Panc1 (cell line): ENCODE measurements at regions not wholly inside any gene's neighbourhood (a gene's known extent, or its start where the extent isn't known, plus 50 kb on each side); places are given as distances from the start of the nearest gene placed in this dataset.

Experiments used
- ATAC-seq: fragments of 200-7000 bp; cut with Tn5 transposase; 2 replicates; pipeline ENCODE4 v1.9.1; 2020; ENCODE audit warnings: mild to moderate bottlenecking, moderate library complexity
- BruUV-seq: library from RNA; stranded (reverse); fragments of 400-500 nt; replicated peaks from 2 replicates; lab custom pipeline; 2021; lab: Mats Ljungman, UMichigan
- CTCF ChIA-PET: fragments of 300-600 bp; sonication (Branson Sonifier 250); formaldehyde crosslinking; loops from one replicate; lab custom pipeline; 2022; ENCODE audit warnings: antibody characterized with exemption; lab: Charles Lee
- POLR2A ChIA-PET: fragments of 300-600 bp; sonication (Branson Sonifier 250); formaldehyde crosslinking; loops from one replicate; lab custom pipeline; 2022; ENCODE audit warnings: antibody characterized with exemption; lab: Charles Lee
- DNase-seq: peaks from one replicate; pipeline ENCODE4 v3.0.0-alpha.2; 2010; ENCODE audit warnings: low read depth, low spot score
- H3K27ac ChIP-seq: 2 replicates; pipeline ENCODE4 v1.5.1; 2011; ENCODE audit warnings: mild to moderate bottlenecking, low read length, inconsistent platforms
- H3K27me3 ChIP-seq: fragments of 200-500 bp; sonication (Bioruptor generic); 2 replicates; pipeline ENCODE4 v1.6.0; 2014; ENCODE audit warnings: low read length, inconsistent platforms; ENCODE audit not compliant: control insufficient read depth, insufficient read depth
- H3K36me3 ChIP-seq: fragments of 200-500 bp; sonication (Bioruptor generic); 2 replicates; pipeline ENCODE4 v1.5.1; 2014; ENCODE audit warnings: inconsistent platforms, mild to moderate bottlenecking, low read length, moderate library complexity; ENCODE audit not compliant: control insufficient read depth, insufficient read depth
- H3K4me1 ChIP-seq: 2 replicates; pipeline ENCODE4 v1.5.1; 2011; ENCODE audit warnings: inconsistent platforms, mild to moderate bottlenecking, low read length, moderate library complexity; ENCODE audit not compliant: control insufficient read depth, insufficient read depth
- H3K4me3 ChIP-seq, 2 experiments: 2 replicates each; pipeline ENCODE4 v1.5.1; 2011 to 2012; ENCODE audit warnings: low read depth in 2 of 2, low read length in 2 of 2, mild to moderate bottlenecking in 2 of 2, inconsistent platforms in 1 of 2, moderate library complexity in 1 of 2
- H3K9me3 ChIP-seq: fragments of 200-500 bp; sonication (Bioruptor generic); 2 replicates; pipeline ENCODE4 v1.5.1; 2014; ENCODE audit warnings: low read depth, mild to moderate bottlenecking, inconsistent platforms, low read length, moderate library complexity; ENCODE audit not compliant: control insufficient read depth, insufficient read depth
- POLR2AphosphoS5 ChIP-seq: IDR thresholded peaks from 2 replicates; pipeline ENCODE4 v1.6.1; 2012; ENCODE audit warnings: mild to moderate bottlenecking, low read depth, low read length, moderate library complexity
- REST ChIP-seq, 2 experiments: IDR thresholded peaks; 2 replicates each; pipeline ENCODE4 v1.6.1; 2011 to 2012; ENCODE audit warnings: low read depth in 2 of 2, control low read depth in 1 of 2, low read length in 1 of 2, mild to moderate bottlenecking in 1 of 2, moderate library complexity in 1 of 2; ENCODE audit not compliant: insufficient read depth in 1 of 2
- SIN3A ChIP-seq: IDR thresholded peaks from 2 replicates; pipeline ENCODE4 v1.6.1; 2012; ENCODE audit warnings: low read depth, mild to moderate bottlenecking, low read length, moderate library complexity, borderline replicate concordance; ENCODE audit not compliant: insufficient read depth
- TCF7L2 ChIP-seq: IDR thresholded peaks from 2 replicates; pipeline ENCODE4 v1.6.1; 2011; ENCODE audit warnings: mild to moderate bottlenecking, low read depth, low read length, inconsistent platforms
- in situ Hi-C: cut with HindIII; loops from 2 replicates; pipeline ENCODE4 v1.10.0; 2016; ENCODE audit warnings: low sequenced_read_pairs, low pct_unique_long_range_greater_than_20kb
- intact Hi-C: fragments of 100-400 bp; cut with micrococcal nuclease; formaldehyde crosslinking; loops from one replicate; pipeline ENCODE4 v1.10.0; 2022; ENCODE audit not compliant: unreplicated experiment
- TF ChIP-seq, protein P1 (sequence below): fragments of 450-650 bp; IDR thresholded peaks from 2 replicates; pipeline ENCODE4 v1.5.1; 2017; ENCODE audit warnings: mild to moderate bottlenecking

DNA sequence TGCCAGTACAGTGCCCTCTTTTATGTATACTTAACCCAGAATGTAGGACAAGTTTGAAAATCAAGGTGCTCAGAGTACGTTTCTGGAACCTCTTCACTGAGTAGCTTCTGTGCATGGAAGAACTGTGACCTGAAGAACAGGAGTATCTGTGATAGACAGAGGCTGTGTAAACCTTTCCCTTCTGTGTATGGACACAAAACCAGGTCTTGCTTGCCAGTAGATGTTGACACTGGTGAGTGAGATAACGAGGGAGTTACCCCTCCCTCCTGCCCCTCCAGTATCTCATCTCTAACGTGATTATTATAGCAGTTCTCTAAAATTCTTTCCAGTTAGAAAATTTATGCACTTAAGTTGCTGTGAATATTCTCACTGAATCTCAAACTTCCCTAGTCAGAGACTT, 170.8 kb downstream of the RPL10L start:
- Histone ChIP-seq H3K36me3 (no peaks in the 10 kb centered on the region), H3K4me3 (no peak overlapping the region), H3K27me3 (no peaks in the 10 kb centered on the region), H3K27ac (no peak overlapping the region), H3K4me1 (no peaks in the 10 kb centered on the region), H3K9me3 (no peaks in the 10 kb centered on the region)
- ATAC-seq (no peak), DNase-seq (no peak)
- in situ Hi-C loops (no loop called here), intact Hi-C loops (no loop called here)
- ChIA-PET POLR2A (no interaction called here), CTCF (no interaction called here)
- BruUV-seq = no TSS peak
- TF ChIP-seq TCF7L2 (no peak), POLR2AphosphoS5 (no peak)
- TF ChIP-seq, protein P1, sequence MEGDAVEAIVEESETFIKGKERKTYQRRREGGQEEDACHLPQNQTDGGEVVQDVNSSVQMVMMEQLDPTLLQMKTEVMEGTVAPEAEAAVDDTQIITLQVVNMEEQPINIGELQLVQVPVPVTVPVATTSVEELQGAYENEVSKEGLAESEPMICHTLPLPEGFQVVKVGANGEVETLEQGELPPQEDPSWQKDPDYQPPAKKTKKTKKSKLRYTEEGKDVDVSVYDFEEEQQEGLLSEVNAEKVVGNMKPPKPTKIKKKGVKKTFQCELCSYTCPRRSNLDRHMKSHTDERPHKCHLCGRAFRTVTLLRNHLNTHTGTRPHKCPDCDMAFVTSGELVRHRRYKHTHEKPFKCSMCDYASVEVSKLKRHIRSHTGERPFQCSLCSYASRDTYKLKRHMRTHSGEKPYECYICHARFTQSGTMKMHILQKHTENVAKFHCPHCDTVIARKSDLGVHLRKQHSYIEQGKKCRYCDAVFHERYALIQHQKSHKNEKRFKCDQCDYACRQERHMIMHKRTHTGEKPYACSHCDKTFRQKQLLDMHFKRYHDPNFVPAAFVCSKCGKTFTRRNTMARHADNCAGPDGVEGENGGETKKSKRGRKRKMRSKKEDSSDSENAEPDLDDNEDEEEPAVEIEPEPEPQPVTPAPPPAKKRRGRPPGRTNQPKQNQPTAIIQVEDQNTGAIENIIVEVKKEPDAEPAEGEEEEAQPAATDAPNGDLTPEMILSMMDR = no peak

DNA sequence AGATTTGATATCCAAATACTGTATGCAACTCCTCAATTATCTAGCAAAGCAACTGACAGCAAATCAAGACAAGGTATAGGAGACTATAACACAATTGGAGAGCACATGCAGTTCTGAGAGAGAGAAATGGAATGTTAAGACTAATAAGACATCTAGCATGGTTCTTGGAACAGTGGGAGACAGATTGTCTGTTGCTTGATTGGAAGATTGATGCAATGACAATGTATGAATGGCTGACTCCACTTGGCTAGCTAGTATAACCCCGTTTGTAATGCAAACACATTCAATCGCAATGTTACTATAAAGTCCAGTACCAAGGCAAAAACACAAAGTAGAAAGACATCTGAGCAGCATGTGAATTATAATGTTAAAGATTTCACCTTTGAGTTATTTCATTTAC, 179.3 kb downstream of the RPL10L start:
- Histone ChIP-seq H3K4me3 (no peak overlapping the region), H3K27me3 (no peaks in the 10 kb centered on the region), H3K27ac (no peak overlapping the region), H3K36me3 (no peaks in the 10 kb centered on the region), H3K9me3 (no peaks in the 10 kb centered on the region; the same call in 1 of the 2 replicates), H3K4me1 (no peaks in the 10 kb centered on the region)
- ATAC-seq (no peak), DNase-seq (no peak)
- no TSS peak for BruUV-seq
- TF ChIP-seq POLR2AphosphoS5 = no peak
- intact Hi-C loops (no loop called here), in situ Hi-C loops (no loop called here)
- ChIA-PET CTCF (no interaction called here), POLR2A (no interaction called here)

DNA sequence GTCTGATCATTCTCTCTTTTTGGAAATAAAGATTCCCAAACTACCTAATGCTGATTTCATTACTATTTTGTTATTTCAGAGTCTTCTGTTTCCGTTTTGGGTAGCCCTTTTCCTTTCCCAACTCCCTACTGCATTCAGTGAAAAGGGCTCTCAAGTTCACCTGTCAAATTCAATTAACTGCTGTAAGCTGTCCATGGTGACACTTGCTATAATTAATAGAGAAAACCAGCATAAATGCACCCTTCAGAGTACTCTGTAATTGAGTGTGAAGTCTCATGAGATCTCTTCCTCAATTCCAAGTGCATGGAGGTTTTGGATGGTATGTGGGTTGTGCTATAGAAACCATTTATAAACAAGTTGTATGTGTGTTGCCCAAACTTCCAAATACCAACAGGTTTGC, 187.2 kb downstream of the RPL10L start:
- intact Hi-C loops (no loop called here), in situ Hi-C loops (no loop called here)
- ChIA-PET POLR2A (no interaction called here), CTCF (no interaction called here)
- BruUV-seq = no TSS peak
- H3K9me3 ChIP-seq = no peaks in the 10 kb centered on the region
- ATAC-seq = no peak
- TF ChIP-seq, protein P1 = no peak
- TF ChIP-seq REST (IDR thresholded peaks at IDR 0.05; ENCODE audit: insufficient read depth in 1 of 2, low read depth in 2 of 2, low read length in 1 of 2) (no peak), POLR2AphosphoS5 (no peak), TCF7L2 (no peak), SIN3A (no peak)
- no peak for DNase-seq
- no peaks in the 10 kb centered on the region for H3K4me1 ChIP-seq
- H3K36me3 ChIP-seq = no peaks in the 10 kb centered on the region
- no peaks in the 10 kb centered on the region for H3K27me3 ChIP-seq
- H3K4me3 ChIP-seq = no peak overlapping the region
- no peak overlapping the region for H3K27ac ChIP-seq
